MM.1S (cell line): ENCODE measurements at regions not wholly inside any gene's neighbourhood (a gene's known extent, or its start where the extent isn't known, plus 50 kb on each side); places are given as distances from the start of the nearest gene placed in this dataset.

Source experiments
- DNase-seq: peaks from one replicate; pipeline ENCODE4 v3.0.0-alpha.2; 2015
- H2AFZ ChIP-seq: fragments of 300-600 bp; sonication (generic); 2 replicates; pipeline ENCODE4 v1.6.0; 2016; ENCODE audit warnings: antibody characterized with exemption, low read length
- H3F3A ChIP-seq: fragments of 300-600 bp; sonication (generic); 2 replicates; pipeline ENCODE4 v1.6.1; 2016; ENCODE audit warnings: mild to moderate bottlenecking, antibody characterized with exemption, low read length, moderate library complexity, mixed read lengths; ENCODE audit not compliant: insufficient read depth
- H3K27ac ChIP-seq: fragments of 300-600 bp; sonication (generic); 2 replicates; pipeline ENCODE4 v1.5.1; 2016; ENCODE audit warnings: mild to moderate bottlenecking, low read length
- H3K27me3 ChIP-seq: fragments of 300-600 bp; sonication (generic); replicated peaks from 2 replicates; pipeline ENCODE4 v1.6.0; 2016; ENCODE audit warnings: low read length; ENCODE audit not compliant: insufficient read depth
- H3K36me3 ChIP-seq: fragments of 300-600 bp; sonication (generic); replicated peaks from 2 replicates; pipeline ENCODE4 v1.6.1; 2016; ENCODE audit warnings: mild to moderate bottlenecking, low read length, mixed read lengths; ENCODE audit not compliant: insufficient read depth
- H3K4me1 ChIP-seq: fragments of 300-600 bp; sonication (generic); 2 replicates; pipeline ENCODE4 v1.6.1; 2016; ENCODE audit warnings: low read length, mixed read lengths
- H3K4me2 ChIP-seq: fragments of 300-600 bp; sonication (generic); 2 replicates; pipeline ENCODE4 v1.6.0; 2016; ENCODE audit warnings: low read depth, low read length
- H3K4me3 ChIP-seq: fragments of 300-600 bp; sonication (generic); 2 replicates; pipeline ENCODE4 v1.5.1; 2016; ENCODE audit warnings: low read length, mixed read lengths
- H3K79me2 ChIP-seq: fragments of 300-600 bp; sonication (generic); 2 replicates; pipeline ENCODE4 v1.6.1; 2016; ENCODE audit warnings: mixed run types, low read length, mixed read lengths
- H3K9ac ChIP-seq: fragments of 300-600 bp; sonication (generic); 2 replicates; pipeline ENCODE4 v1.6.1; 2016; ENCODE audit warnings: low read length, mixed read lengths
- H3K9me2 ChIP-seq: fragments of 300-600 bp; sonication (generic); replicated peaks from 2 replicates; pipeline ENCODE4 v1.6.1; 2016; ENCODE audit warnings: mild to moderate bottlenecking, low read length, mixed read lengths; ENCODE audit not compliant: insufficient read depth
- H3K9me3 ChIP-seq: fragments of 300-600 bp; sonication (generic); replicated peaks from 2 replicates; pipeline ENCODE4 v1.6.1; 2016; ENCODE audit warnings: mild to moderate bottlenecking, low read length, mixed read lengths; ENCODE audit not compliant: insufficient read depth
- H4K20me1 ChIP-seq: fragments of 300-600 bp; sonication (generic); 2 replicates; pipeline ENCODE4 v1.6.1; 2016; ENCODE audit warnings: mild to moderate bottlenecking, low read length, moderate library complexity, mixed read lengths; ENCODE audit not compliant: insufficient read depth
- EZH2 ChIP-seq: fragments of 300-600 bp; sonication (generic); optimal IDR thresholded peaks from 2 replicates; pipeline ENCODE3; 2017; ENCODE audit warnings: low read depth, mild to moderate bottlenecking, antibody characterized with exemption, low read length, mixed read lengths
- EZH2phosphoT487 ChIP-seq: fragments of 300-600 bp; sonication (generic); IDR thresholded peaks from 2 replicates; pipeline ENCODE4 v1.6.1; 2018; ENCODE audit warnings: antibody characterized with exemption, low read length
- TF ChIP-seq, protein P1 (sequence below): fragments of 300-600 bp; sonication (generic); IDR thresholded peaks from 2 replicates; pipeline ENCODE4 v1.5.1; 2016; ENCODE audit warnings: antibody characterized with exemption, low read length, mixed read lengths

- H3K27me3 ChIP-seq = no peaks in the 10 kb centered on the region
- H3K4me2 ChIP-seq = no peak overlapping the region
- H3K9me2 ChIP-seq = no peaks in the 10 kb centered on the region
- no peaks in the 10 kb centered on the region for H3K4me1 ChIP-seq
- H4K20me1 ChIP-seq = no peaks in the 10 kb centered on the region
- H3K27ac ChIP-seq = no peak overlapping the region
- H3K9me3 ChIP-seq = no peaks in the 10 kb centered on the region
- no peak for DNase-seq
- H2AFZ ChIP-seq = no peak overlapping the region
- no peaks in the 10 kb centered on the region for H3K36me3 ChIP-seq
- H3K79me2 ChIP-seq = no peaks in the 10 kb centered on the region
- H3K9ac ChIP-seq = no peak overlapping the region
- H3K4me3 ChIP-seq = no peak overlapping the region
- TF ChIP-seq, protein P1, sequence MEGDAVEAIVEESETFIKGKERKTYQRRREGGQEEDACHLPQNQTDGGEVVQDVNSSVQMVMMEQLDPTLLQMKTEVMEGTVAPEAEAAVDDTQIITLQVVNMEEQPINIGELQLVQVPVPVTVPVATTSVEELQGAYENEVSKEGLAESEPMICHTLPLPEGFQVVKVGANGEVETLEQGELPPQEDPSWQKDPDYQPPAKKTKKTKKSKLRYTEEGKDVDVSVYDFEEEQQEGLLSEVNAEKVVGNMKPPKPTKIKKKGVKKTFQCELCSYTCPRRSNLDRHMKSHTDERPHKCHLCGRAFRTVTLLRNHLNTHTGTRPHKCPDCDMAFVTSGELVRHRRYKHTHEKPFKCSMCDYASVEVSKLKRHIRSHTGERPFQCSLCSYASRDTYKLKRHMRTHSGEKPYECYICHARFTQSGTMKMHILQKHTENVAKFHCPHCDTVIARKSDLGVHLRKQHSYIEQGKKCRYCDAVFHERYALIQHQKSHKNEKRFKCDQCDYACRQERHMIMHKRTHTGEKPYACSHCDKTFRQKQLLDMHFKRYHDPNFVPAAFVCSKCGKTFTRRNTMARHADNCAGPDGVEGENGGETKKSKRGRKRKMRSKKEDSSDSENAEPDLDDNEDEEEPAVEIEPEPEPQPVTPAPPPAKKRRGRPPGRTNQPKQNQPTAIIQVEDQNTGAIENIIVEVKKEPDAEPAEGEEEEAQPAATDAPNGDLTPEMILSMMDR = no peak
- no peak for TF ChIP-seq EZH2
- H3F3A ChIP-seq = no peaks in the 10 kb centered on the region
Observed at GRCh38 chr1:193346085-193346484, 159.7 kb upstream of the B3GALT2 start.

- Histone ChIP-seq H3K9me2 (no peaks in the 10 kb centered on the region), H3F3A (no peaks in the 10 kb centered on the region), H2AFZ (no peak overlapping the region), H3K27ac (no peak overlapping the region), H3K79me2 (no peaks in the 10 kb centered on the region), H3K4me2 (no peak overlapping the region), H4K20me1 (no peaks in the 10 kb centered on the region), H3K36me3 (no peaks in the 10 kb centered on the region), H3K27me3 (no peaks in the 10 kb centered on the region), H3K4me1 (no peaks in the 10 kb centered on the region), H3K9ac (no peak overlapping the region), H3K9me3 (no peaks in the 10 kb centered on the region), H3K4me3 (no peak overlapping the region)
- TF ChIP-seq EZH2 (no peak), EZH2phosphoT487 (no peak)
- TF ChIP-seq, protein P1 = no peak
- no peak for DNase-seq
Observed at GRCh38 chr1:193342811-193343210, 156.4 kb upstream of the B3GALT2 start.

DNA sequence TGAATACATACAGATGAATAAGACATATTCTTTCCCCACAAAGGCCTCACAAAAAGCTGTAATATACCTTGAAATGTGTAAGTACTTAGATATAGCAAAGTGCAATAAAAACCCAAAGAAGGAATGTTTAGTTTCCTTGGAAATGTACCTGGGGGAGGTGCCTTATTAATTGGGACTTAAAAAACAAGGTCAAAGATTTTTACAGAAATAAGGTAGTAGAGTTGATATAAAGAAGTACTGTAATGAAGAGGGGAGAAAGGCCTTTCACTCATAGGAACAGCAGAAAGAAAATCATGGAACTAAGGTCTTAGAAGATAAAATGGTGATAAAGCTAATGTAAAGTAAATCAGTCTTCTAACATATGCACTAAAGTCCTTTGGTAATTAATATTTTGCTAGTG is 153.9 kb upstream of the B3GALT2 start:
- Histone ChIP-seq H3K27ac (no peak overlapping the region), H3K9ac (no peak overlapping the region), H3K79me2 (no peaks in the 10 kb centered on the region), H3K9me3 (no peaks in the 10 kb centered on the region), H3F3A (no peaks in the 10 kb centered on the region), H3K4me1 (no peaks in the 10 kb centered on the region), H3K9me2 (no peaks in the 10 kb centered on the region), H3K4me2 (no peak overlapping the region), H3K27me3 (no peaks in the 10 kb centered on the region), H2AFZ (no peak overlapping the region), H3K36me3 (no peaks in the 10 kb centered on the region), H3K4me3 (no peak overlapping the region), H4K20me1 (no peaks in the 10 kb centered on the region)
- DNase-seq = no peak
- TF ChIP-seq EZH2 = no peak
- TF ChIP-seq, protein P1 = no peak
- no peak for TF ChIP-seq EZH2phosphoT487

GRCh38 chr1:193339401-193339800 is 153.0 kb upstream of the B3GALT2 start:
- Histone ChIP-seq H2AFZ (no peak overlapping the region), H4K20me1 (no peaks in the 10 kb centered on the region), H3K4me1 (no peaks in the 10 kb centered on the region), H3K36me3 (no peaks in the 10 kb centered on the region), H3K4me3 (no peak overlapping the region), H3K4me2 (no peak overlapping the region), H3K9me3 (no peaks in the 10 kb centered on the region), H3K27ac (no peak overlapping the region), H3K9ac (no peak overlapping the region), H3K79me2 (no peaks in the 10 kb centered on the region), H3K27me3 (no peaks in the 10 kb centered on the region), H3K9me2 (no peaks in the 10 kb centered on the region), H3F3A (no peaks in the 10 kb centered on the region)
- TF ChIP-seq, protein P1 = no peak
- TF ChIP-seq EZH2phosphoT487 (no peak), EZH2 (no peak)
- DNase-seq = no peak
